GM20000 (cell line): ENCODE measurements at regions not wholly inside any gene's neighbourhood (a gene's known extent, or its start where the extent isn't known, plus 50 kb on each side); places are given as distances from the start of the nearest gene placed in this dataset.

Experiments
- DNase-seq: peaks from one replicate; pipeline ENCODE4 v3.0.0; 2012; ENCODE audit warnings: low spot score
- CTCF ChIP-seq: IDR thresholded peaks from 2 replicates; pipeline ENCODE4 v1.5.1; 2012; ENCODE audit warnings: mild to moderate bottlenecking, control low read depth; ENCODE audit errors: extremely low read depth, missing control alignments

GRCh38 chr13:99860745-99861144, 110.8 kb downstream of the ZIC5 start:
- TF ChIP-seq CTCF, result no peak
- DNase-seq, result no peak

- DNase-seq, result peak; percentile 17
- no peak for TF ChIP-seq CTCF
Observed at GRCh38 chr13:99859178-99860177, 112.1 kb downstream of the ZIC5 start.

- no peak for TF ChIP-seq CTCF
- no peak for DNase-seq
Observed at GRCh38 chr13:99857738-99858137, 113.8 kb downstream of the ZIC5 start.

GRCh38 chr13:99855526-99856420, 115.8 kb downstream of the ZIC5 start:
- no peak for TF ChIP-seq CTCF
- no peak for DNase-seq

- no peak for TF ChIP-seq CTCF
- no peak for DNase-seq
Observed at GRCh38 chr13:99854366-99854765, 117.2 kb downstream of the ZIC5 start.

GRCh38 chr13:99847318-99847750, 124.2 kb downstream of the ZIC5 start:
- no peak for DNase-seq
- no peak for TF ChIP-seq CTCF
